HCT116 (cell line): ENCODE measurements at regions not wholly inside any gene's neighbourhood (a gene's known extent, or its start where the extent isn't known, plus 50 kb on each side); places are given as distances from the start of the nearest gene placed in this dataset.

ENCODE experiments used
- EZH2 ChIP-seq: fragments of 200-600 bp; sonication (generic); IDR thresholded peaks from 2 replicates; pipeline ENCODE4 v1.6.1; 2017; ENCODE audit warnings: antibody characterized with exemption, mixed run types
- TF ChIP-seq, protein P1 (sequence below), 3 experiments: fragments of 200-600 bp in 1 of 3; sonication (generic) in 1 of 3; IDR thresholded peaks in 2 of 3; conservative IDR thresholded peaks in 1 of 3; 2 replicates each; pipeline ENCODE4 v1.5.1; 2012 to 2017; ENCODE audit warnings: low read depth in 2 of 3, low read length in 2 of 3, antibody characterized with exemption in 1 of 3, borderline replicate concordance in 1 of 3, control low read depth in 1 of 3, mild to moderate bottlenecking in 1 of 3, mixed read lengths in 1 of 3, mixed run types in 1 of 3, moderate library complexity in 1 of 3; ENCODE audit not compliant: insufficient read depth in 1 of 3
- TF ChIP-seq, protein P2 (sequence below): IDR thresholded peaks from 2 replicates; pipeline ENCODE4 v1.6.1; 2012

DNA sequence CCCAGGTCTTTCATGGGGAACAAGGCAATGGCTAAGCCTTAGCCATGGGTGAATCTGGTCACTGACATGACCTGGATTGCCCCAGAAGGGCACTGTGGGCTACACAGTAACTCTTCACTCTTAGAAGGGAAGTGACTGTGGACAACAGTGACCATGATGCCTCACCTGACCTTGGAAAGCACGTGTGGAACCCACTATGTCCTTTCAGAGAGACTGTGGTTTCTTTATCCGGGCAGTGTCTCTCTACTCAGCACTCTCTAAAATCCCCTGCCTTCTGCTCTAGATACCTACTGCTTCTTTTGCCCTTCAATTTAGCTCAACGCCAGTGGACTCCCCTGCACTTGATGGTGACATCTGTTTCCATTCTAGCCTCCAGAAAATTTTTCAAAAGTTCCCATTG, 66.1 kb upstream of the ANKFN1 start:
- TF ChIP-seq, protein P1, sequence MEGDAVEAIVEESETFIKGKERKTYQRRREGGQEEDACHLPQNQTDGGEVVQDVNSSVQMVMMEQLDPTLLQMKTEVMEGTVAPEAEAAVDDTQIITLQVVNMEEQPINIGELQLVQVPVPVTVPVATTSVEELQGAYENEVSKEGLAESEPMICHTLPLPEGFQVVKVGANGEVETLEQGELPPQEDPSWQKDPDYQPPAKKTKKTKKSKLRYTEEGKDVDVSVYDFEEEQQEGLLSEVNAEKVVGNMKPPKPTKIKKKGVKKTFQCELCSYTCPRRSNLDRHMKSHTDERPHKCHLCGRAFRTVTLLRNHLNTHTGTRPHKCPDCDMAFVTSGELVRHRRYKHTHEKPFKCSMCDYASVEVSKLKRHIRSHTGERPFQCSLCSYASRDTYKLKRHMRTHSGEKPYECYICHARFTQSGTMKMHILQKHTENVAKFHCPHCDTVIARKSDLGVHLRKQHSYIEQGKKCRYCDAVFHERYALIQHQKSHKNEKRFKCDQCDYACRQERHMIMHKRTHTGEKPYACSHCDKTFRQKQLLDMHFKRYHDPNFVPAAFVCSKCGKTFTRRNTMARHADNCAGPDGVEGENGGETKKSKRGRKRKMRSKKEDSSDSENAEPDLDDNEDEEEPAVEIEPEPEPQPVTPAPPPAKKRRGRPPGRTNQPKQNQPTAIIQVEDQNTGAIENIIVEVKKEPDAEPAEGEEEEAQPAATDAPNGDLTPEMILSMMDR (IDR thresholded peaks at IDR 0.05 in 2 of 3, conservative IDR thresholded peaks at IDR 0.05 in 1 of 3; ENCODE audit: borderline replicate concordance in 1 of 3, insufficient read depth in 1 of 3, low read depth in 2 of 3, low read length in 2 of 3) = no peak
- TF ChIP-seq EZH2 = no peak
- TF ChIP-seq, protein P2, sequence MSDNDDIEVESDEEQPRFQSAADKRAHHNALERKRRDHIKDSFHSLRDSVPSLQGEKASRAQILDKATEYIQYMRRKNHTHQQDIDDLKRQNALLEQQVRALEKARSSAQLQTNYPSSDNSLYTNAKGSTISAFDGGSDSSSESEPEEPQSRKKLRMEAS = no peak
